Stimulated activated CD8-positive, alpha-beta memory T cell treated with anti-CD3 and anti-CD28 coated beads, Interleukin-7, amount 100 ng/mL, for 48 hours (primary cell): ENCODE measurements at regions not wholly inside any gene's neighbourhood (a gene's known extent, or its start where the extent isn't known, plus 50 kb on each side); places are given as distances from the start of the nearest gene placed in this dataset.

ENCODE experiments used
- DNase-seq, 2 donors: peaks; one replicate each; pipeline ENCODE4 v3.0.0-alpha.2; 2020; ENCODE audit warnings: low read depth in 1 of 2; ENCODE audit errors: extremely low read depth in 1 of 2

GRCh38 chr22:49590851-49591445, 236.7 kb downstream of the BRD1 start:
- DNase-seq = no peak

GRCh38 chr22:49590381-49590780, 237.3 kb downstream of the BRD1 start:
- no peak for DNase-seq

GRCh38 chr22:49589811-49590210, 237.9 kb downstream of the BRD1 start:
- no peak for DNase-seq

- DNase-seq = no peak
These were observed 238.4 kb downstream of the BRD1 start for GRCh38 chr22:49589301-49589700.

- no peak for DNase-seq
These were observed 238.9 kb downstream of the BRD1 start for GRCh38 chr22:49588739-49589138.

GRCh38 chr22:49587987-49588386, 239.7 kb downstream of the BRD1 start:
- no peak for DNase-seq

- no peak for DNase-seq
These were observed 240.3 kb downstream of the BRD1 start for GRCh38 chr22:49587421-49587820.

GRCh38 chr22:49586873-49587272, 240.8 kb downstream of the BRD1 start:
- no peak for DNase-seq

GRCh38 chr22:49586244-49586748, 241.4 kb downstream of the BRD1 start:
- no peak for DNase-seq

GRCh38 chr22:49585461-49586243, 242.0 kb downstream of the BRD1 start:
- no peak for DNase-seq

- no peak for DNase-seq
These were observed 243.7 kb downstream of the BRD1 start for GRCh38 chr22:49583886-49584505.

- DNase-seq = no peak
These were observed 244.3 kb downstream of the BRD1 start for GRCh38 chr22:49583341-49583740.

- no peak for DNase-seq
These were observed 245.0 kb downstream of the BRD1 start for GRCh38 chr22:49582678-49583077.

GRCh38 chr22:49582181-49582580, 245.5 kb downstream of the BRD1 start:
- no peak for DNase-seq

GRCh38 chr22:49580024-49580423, 247.6 kb downstream of the BRD1 start:
- no peak for DNase-seq

GRCh38 chr22:49577168-49578060, 250.3 kb downstream of the BRD1 start:
- no peak for DNase-seq

- no peak for DNase-seq
These were observed 251.2 kb downstream of the BRD1 start for GRCh38 chr22:49576241-49577141.

- no peak for DNase-seq
These were observed 252.0 kb downstream of the BRD1 start for GRCh38 chr22:49575703-49576081.

GRCh38 chr22:49574881-49575702, 252.6 kb downstream of the BRD1 start:
- DNase-seq = no peak
